ENCODE measurements at regions not wholly inside any gene's neighbourhood (a gene's known extent, or its start where the extent isn't known, plus 50 kb on each side); places are given as distances from the start of the nearest gene placed in this dataset.
"Not testable (repeated sequence)": the region's sequence is repeated elsewhere in the genome, so short reads cannot be mapped to it uniquely, and the experiment has no call there.

DNA sequence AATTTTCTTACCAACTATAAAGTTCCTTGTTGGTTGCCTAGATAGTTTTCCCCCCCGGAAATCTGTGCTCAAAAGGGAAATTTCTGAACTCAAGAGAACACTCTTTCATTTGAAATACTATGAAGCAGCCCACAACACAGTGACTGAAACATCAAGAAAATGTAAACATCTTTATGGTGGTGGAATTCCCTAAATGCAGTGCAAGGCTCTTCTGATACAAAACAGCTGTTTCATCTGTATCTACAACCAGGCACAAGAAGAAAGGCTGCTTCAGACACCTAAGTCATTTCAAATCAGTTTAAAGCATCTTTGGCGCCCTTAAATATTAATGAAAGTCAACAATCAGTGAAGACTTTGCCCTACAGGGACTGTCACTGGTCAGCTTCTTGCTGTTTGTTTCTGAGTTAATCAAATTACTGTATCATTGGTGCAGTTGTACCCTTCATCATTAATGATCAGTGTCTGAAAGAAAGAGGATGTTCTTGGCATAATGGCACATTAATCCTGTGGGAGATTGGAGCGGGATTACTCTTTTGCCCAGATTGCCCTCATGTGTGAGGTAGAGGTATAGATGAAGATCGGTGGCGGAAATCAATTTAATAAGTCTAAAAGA, 947.0 kb downstream of the NR2F1-AS1 start:
- no peak for TF ChIP-seq EP300 (IDR thresholded peaks at IDR 0.05)
- no peak for TF ChIP-seq CTCF (IDR thresholded peaks at IDR 0.05)
- no peak for TF ChIP-seq POLR2A (IDR thresholded peaks at IDR 0.05)
- Histone ChIP-seq H3K27ac (no peak overlapping the region), H3K4me1 (ENCODE audit: insufficient read depth) (no peaks in the 10 kb centered on the region), H3K36me3 (no peaks in the 10 kb centered on the region), H3K4me3 (no peak overlapping the region), H3K9me3 (no peaks in the 10 kb centered on the region), H3K27me3 (no peaks in the 10 kb centered on the region)
- DNase-seq, result no peak
- intact Hi-C loops (cut with DNase I), result no loop called here
- 88 to 91% (median 88%) methylated on average over 5 of the region's 5 CpGs for WGBS, 3 donors

- intact Hi-C loops (cut with DNase I), result no loop called here
Measured at GRCh38 chr5:92633176-92633575, 947.8 kb downstream of the NR2F1-AS1 start.

GRCh38 chr5:92631237-92631701, 949.8 kb downstream of the NR2F1-AS1 start:
- DNase-seq, result peak in 2 of 5 donors; percentile 8

More at GRCh38 chr5:92633176-92633575, 947.8 kb downstream of the NR2F1-AS1 start:
- H3K27ac ChIP-seq, result no peak overlapping the region
- no peak overlapping the region for H3K4me3 ChIP-seq
- DNase-seq, result no peak
- H3K9me3 ChIP-seq, result no peaks in the 10 kb centered on the region
- no peak for TF ChIP-seq CTCF (IDR thresholded peaks at IDR 0.05)
- no peak for TF ChIP-seq POLR2A (IDR thresholded peaks at IDR 0.05)
- TF ChIP-seq EP300 (IDR thresholded peaks at IDR 0.05), result no peak
- no peaks in the 10 kb centered on the region for H3K4me1 ChIP-seq (ENCODE audit: insufficient read depth)
- H3K36me3 ChIP-seq, result no peaks in the 10 kb centered on the region
- H3K27me3 ChIP-seq, result no peaks in the 10 kb centered on the region

DNA sequence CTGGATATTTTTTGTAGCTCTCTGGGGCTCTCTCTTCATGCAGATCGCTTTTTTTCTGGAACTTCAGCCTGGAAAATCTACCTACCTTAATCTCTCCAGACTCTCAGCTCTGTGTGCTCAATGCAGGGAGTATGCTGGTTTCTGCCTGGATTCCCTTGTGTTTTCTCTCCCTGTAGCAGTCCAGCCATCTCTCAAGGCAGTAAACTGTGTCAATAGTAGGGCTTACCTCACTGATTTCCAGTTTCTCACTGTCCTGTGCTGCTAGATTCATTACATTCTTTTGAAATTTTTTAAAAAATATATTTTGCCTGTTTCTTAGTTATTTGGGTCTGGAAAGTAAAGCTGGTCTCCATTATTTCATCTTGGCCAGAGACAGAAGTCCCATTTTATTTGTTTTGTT, 951.4 kb downstream of the NR2F1-AS1 start:
- no peak for TF ChIP-seq POLR2A (IDR thresholded peaks at IDR 0.05)
- no peak for TF ChIP-seq EP300 (IDR thresholded peaks at IDR 0.05)
- DNase-seq, result no peak
- H3K27me3 ChIP-seq, result no peaks in the 10 kb centered on the region
- WGBS, 3 donors, result 90 to 95% (median 94%) methylated on average over 1 of the region's 1 CpG
- no peak overlapping the region for H3K4me3 ChIP-seq
- no peaks in the 10 kb centered on the region for H3K4me1 ChIP-seq (ENCODE audit: insufficient read depth)
- intact Hi-C loops (cut with DNase I), result no loop called here
- H3K9me3 ChIP-seq, result no peaks in the 10 kb centered on the region
- no peaks in the 10 kb centered on the region for H3K36me3 ChIP-seq
- no peak overlapping the region for H3K27ac ChIP-seq

More at GRCh38 chr5:92631237-92631701, 949.8 kb downstream of the NR2F1-AS1 start:
- H3K4me1 ChIP-seq (ENCODE audit: insufficient read depth); H3K27me3 ChIP-seq; H3K4me3 ChIP-seq; H3K27ac ChIP-seq; H3K9me3 ChIP-seq; intact Hi-C loops (cut with DNase I); H3K36me3 ChIP-seq: not testable (repeated sequence)
- WGBS, 3 donors, result 96 to 97% (median 97%) methylated on average over 28 to 37 of the region's 37 CpGs

GRCh38 chr5:92629000-92629399, 952.0 kb downstream of the NR2F1-AS1 start:
- Histone ChIP-seq H3K9me3 (no peaks in the 10 kb centered on the region), H3K27me3 (no peaks in the 10 kb centered on the region), H3K4me1 (ENCODE audit: insufficient read depth) (no peaks in the 10 kb centered on the region), H3K36me3 (no peaks in the 10 kb centered on the region), H3K27ac (no peak overlapping the region), H3K4me3 (no peak overlapping the region)
- 94 to 96% (median 96%) methylated on average over 3 of the region's 3 CpGs for WGBS, 3 donors
- TF ChIP-seq EP300 (IDR thresholded peaks at IDR 0.05) (no peak), POLR2A (IDR thresholded peaks at IDR 0.05) (no peak), CTCF (IDR thresholded peaks at IDR 0.05) (no peak)
- intact Hi-C loops (cut with DNase I), result no loop called here
- no peak for DNase-seq
